ENCODE measurements at regions not wholly inside any gene's neighbourhood (a gene's known extent, or its start where the extent isn't known, plus 50 kb on each side); places are given as distances from the start of the nearest gene placed in this dataset.
"Not testable (repeated sequence)": the region's sequence is repeated elsewhere in the genome, so short reads cannot be mapped to it uniquely, and the experiment has no call there.

DNA sequence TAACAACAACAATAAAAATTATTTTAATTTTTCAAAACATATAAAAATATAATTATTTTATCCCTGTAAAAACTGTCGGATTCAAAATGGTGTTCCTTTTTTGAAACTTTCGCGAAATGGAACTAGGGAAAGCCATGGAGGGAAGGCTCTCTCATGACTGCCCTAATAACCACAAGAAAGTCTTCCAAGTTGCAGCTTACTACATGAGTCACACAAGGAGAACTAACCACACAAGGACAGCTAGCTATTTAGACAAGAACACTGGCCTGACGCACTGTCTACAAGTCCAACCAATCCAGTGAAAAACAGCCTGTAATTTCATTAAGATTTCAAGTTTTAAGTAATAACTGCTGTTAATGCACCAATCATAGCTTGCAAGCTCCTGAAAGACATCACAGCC is 319.2 kb upstream of the PCDH9 start:
- no peak for DNase-seq (ENCODE audit: low spot score)

- no peak for DNase-seq (ENCODE audit: low spot score)
Observed at GRCh38 chr13:67538906-67539305, 308.8 kb upstream of the PCDH9 start.

GRCh38 chr13:67520886-67521285 is 290.8 kb upstream of the PCDH9 start:
- no peak for DNase-seq (ENCODE audit: low spot score)

DNA sequence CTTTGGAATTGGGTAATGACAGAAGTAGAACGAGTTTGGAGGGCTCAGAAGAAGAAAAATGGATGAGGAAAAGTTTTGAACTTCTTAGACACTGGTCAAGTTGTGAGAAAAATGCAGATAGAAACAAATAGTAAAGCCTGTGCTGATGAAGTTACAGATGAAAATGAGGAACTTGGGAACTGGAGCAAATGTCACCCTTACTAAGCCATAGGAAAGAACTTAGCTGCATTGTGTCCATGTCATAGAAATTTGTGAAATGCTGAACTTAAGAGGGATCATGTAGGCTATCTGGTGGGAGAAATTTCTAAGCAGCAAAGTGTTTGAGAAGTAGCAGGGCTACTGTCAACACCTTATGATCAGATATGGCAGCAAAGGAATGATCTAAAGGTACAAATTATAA is 289.2 kb upstream of the PCDH9 start:
- no peak for DNase-seq (ENCODE audit: low spot score)

GRCh38 chr13:67518785-67519184 is 288.6 kb upstream of the PCDH9 start:
- no peak for DNase-seq (ENCODE audit: low spot score)

- no peak for DNase-seq (ENCODE audit: low spot score)
Observed at GRCh38 chr13:67515895-67516294, 285.8 kb upstream of the PCDH9 start.

DNA sequence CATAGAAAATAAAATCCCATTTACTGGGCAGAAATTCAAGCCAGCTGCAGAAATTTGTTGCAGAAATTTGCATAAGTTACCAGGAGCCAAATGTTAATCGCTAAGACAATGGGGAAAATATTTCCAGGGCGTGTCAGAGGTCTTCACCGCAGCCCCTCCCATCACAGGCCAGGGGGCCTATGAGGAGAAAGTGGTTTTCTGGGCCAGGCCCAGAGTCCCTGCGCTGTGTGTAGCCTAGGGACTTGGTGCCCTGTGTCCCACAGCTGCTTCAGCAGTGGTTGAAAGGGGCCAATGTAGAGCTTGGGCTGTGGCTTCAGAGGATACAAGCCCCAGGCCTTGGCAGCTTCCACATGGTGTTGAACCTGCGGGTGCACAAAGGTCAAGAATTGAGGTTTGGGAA is 278.9 kb upstream of the PCDH9 start:
- DNase-seq (ENCODE audit: low spot score): no peak

DNA sequence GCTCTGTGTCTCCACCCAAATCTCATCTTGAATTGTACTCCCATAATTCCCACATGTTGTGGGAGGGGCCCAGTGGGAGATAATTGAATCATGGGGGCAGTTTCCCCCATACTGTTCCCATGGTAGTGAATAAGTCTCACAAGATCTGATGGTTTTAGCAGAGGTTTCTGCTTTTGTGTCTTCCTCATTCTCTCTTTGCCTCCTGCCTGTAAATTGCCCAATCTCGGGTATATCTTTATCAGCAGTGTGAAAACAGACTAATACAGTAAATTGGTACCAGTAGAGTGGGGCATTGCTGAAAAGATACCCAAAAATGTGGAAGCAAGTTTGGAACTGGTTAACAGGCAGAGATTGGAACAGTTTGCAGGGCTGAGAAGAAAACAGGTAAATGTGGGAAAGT is 278.1 kb upstream of the PCDH9 start:
- DNase-seq (ENCODE audit: low spot score): not testable (repeated sequence)

GRCh38 chr13:67506407-67506806 is 276.3 kb upstream of the PCDH9 start:
- no peak for DNase-seq (ENCODE audit: low spot score)

DNA sequence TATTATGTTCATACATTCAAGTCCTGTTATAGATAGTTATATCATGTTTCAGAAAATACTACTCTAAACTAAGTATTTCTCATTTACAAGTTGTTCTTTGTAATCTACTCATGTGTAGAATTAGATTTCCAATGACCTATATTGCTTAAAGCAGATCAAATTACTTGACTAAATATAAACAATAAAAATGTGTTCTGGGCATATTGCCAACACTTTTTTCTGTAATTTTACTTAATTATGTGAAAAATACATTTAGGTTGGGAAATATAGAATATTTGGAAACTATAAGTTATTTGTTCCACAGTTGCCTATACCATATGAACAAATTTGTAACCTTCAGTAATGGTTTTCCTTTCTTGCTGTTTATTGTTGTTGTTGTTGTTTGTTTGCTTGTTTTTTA is 275.2 kb upstream of the PCDH9 start:
- DNase-seq (ENCODE audit: low spot score): no peak

DNA sequence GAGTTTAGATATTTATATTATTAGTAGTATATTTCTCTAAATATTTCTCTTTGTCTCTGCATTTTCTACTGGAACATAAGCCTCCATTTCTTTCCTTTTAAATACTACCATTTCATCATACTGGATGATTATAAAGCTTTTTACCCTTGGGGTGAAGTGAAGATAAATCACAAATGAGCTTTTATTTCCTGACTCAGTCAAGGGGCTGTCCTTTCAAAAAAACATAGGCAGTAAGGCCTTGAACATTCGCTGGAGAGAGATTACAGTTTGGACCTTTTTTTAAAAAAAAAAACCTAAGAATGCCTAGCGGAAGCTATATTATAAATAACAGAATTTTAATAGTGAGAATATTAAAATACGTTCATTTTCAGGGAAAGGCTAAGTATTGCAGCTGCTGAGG is 268.8 kb upstream of the PCDH9 start:
- no peak for DNase-seq (ENCODE audit: low spot score)

- no peak for DNase-seq (ENCODE audit: low spot score)
Observed at GRCh38 chr13:67493835-67494234, 263.7 kb upstream of the PCDH9 start.

DNA sequence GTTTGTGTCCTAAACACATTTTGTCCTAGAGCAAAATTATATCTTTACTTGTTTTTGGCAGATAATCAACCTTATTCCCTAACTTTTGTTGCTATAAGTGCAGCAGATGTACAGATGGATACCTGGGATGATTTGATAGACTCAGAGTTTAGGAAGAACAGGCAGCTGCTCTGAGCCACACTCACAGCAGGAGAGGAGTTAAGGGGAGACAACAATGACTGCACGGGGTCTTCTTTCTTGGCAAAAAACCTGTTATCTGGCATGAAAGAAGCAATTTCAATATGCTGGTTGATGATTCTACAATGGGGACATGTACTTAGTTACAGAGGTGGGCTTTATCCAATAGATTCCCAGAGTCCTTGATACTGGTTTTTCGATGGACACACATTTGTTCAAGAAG is 258.9 kb upstream of the PCDH9 start:
- DNase-seq (ENCODE audit: low spot score): no peak

- DNase-seq (ENCODE audit: low spot score): no peak
Observed at GRCh38 chr13:67481445-67481844, 251.3 kb upstream of the PCDH9 start.

GRCh38 chr13:67474115-67474514 is 244.0 kb upstream of the PCDH9 start:
- DNase-seq (ENCODE audit: low spot score): no peak

GRCh38 chr13:67469623-67470022 is 239.5 kb upstream of the PCDH9 start:
- no peak for DNase-seq (ENCODE audit: low spot score)

GRCh38 chr13:67466569-67466968 is 236.4 kb upstream of the PCDH9 start:
- DNase-seq (ENCODE audit: low spot score): no peak

DNA sequence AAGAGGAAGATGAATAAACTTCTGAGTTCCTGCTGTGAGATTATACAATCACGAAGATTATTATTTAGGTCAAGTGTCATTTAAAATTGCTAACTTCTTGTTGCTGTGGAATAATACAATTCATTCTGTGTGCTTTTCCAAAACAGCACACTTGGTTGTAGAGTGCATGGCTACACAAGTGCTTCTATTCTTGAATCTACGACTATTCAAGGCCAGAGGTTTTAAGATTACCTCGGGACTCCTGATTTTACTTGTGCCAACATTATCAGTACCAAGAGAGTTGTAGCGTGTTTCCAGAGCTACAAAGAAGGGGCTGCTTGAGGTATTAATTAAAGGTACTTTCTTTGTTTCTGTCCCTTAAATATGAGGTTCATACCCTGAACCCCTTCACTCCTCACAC is 234.0 kb upstream of the PCDH9 start:
- DNase-seq (ENCODE audit: low spot score): no peak

DNA sequence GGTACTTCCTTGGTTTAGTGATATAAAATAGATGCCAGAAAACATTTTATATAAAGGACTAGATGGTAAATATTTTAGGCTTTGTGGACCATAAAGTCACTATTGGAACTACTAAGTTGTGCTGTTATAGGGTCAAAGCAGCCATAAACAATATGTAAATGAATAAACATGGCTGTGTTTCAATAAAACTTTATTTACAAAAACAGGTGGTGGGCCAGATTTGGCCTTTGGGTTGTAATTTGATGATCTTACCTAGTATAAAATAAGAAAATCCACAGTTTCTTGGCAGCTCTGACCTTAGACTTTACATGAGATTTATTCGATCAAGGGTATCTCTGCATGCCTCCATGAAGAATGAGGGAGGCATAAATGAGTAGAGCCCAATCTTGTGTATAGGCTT is 232.0 kb upstream of the PCDH9 start:
- DNase-seq (ENCODE audit: low spot score): no peak

DNA sequence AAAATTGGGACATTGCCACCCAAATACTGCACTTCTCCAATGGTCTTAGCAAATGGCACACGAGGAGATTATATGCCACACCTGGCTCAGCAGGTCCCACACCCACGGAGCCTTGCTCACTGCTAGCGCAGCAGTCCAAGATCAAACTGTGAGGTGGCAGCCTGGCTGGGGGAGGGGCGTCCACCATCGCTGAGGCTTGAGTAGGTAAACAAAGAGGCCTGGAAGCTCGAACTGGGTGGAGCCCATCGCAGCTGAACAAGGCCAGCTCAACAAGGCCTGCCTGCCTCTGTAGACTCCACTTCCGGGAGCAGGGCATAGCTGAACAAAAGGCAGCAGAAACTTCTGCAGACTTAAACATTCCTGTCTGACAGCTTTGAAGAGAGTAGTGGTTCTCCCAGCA is 222.4 kb upstream of the PCDH9 start:
- not testable (repeated sequence) for DNase-seq (ENCODE audit: low spot score)

DNA sequence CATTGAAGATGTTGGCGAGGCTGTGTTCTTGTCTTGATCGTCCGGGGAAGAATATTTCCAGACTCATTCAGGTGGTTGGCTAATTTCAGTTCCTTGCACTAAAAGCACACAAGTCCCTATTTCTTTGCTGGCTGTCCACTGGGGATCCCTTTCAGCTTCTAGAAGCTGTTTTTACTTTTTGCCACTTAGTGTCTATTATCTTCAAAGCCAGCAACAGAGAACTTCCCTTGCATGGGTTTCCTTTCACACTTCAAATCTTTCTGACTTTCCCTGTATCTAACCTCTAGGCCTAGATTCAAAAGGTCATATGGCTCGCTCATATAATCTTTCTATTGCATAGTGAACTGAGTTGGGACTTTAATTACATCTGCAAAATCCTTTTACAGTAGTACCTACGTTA is 215.3 kb upstream of the PCDH9 start:
- no peak for DNase-seq (ENCODE audit: low spot score)

DNA sequence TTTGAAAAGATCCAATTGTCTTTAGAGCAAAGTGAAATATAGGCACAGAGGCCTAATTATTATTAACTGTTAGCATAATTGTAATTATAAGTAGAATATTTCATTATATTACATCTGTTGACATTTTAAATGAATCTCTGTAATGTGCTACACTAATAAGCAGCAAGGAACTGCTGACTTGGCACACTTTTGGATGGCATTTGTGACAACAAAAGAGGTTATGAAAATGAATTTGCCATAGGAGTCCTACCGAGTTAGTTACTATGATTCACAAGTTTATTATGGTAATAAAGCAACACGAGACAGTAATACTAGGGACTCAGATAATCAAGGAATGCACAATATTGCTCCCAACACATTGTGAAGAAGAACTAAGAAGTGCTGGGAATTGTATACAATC is 213.8 kb upstream of the PCDH9 start:
- DNase-seq (ENCODE audit: low spot score): no peak

DNA sequence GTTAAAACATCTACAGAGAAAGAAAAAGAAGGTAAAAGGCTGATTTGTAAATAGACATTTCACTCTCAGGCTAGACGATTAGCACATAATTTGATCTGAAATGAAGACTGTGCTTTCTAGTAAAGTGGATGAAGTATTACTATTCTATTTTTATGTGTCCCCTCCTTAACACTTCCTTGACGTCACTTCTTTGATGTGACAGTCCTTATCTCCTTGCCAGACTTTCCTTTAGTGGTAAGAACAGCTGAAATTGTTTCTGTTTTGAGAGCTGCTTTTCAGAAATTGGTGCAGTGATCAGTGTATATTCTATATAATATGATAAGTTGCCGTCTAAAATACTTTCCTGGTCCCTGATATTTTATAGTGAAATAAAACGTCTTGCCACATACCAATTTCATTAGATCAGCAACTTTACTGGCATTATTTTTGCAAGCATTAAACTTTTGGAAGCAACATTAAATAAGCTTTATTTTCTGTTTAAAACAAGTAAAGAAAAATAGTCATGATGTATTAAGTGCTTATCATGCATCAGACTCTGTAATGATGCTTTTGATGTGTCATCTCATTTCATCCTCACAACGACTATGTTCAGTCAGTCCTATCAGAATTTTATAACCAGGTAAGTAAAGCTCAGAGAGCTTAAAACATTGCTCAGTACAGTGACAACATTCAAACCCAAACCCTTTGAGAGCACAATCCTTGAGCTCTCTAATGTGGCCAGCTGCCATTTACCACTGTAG is 210.3 kb upstream of the PCDH9 start:
- DNase-seq (ENCODE audit: low spot score): no peak

GRCh38 chr13:67439365-67439764 is 209.2 kb upstream of the PCDH9 start:
- no peak for DNase-seq (ENCODE audit: low spot score)

- no peak for DNase-seq (ENCODE audit: low spot score)
Observed at GRCh38 chr13:67438465-67438864, 208.3 kb upstream of the PCDH9 start.

All from kidney capillary endothelial cell (primary cell).